Head of caudate nucleus (tissue), 42 donors: ENCODE measurements at regions not wholly inside any gene's neighbourhood (a gene's known extent, or its start where the extent isn't known, plus 50 kb on each side); places are given as distances from the start of the nearest gene placed in this dataset.
"Not testable (repeated sequence)": the region's sequence is repeated elsewhere in the genome, so short reads cannot be mapped to it uniquely, and the experiment has no call there.

Experiments
- DNase-seq, 42 donors: peaks; one replicate each; pipeline versions ENCODE4 v3.0.0 to v3.0.0-alpha.2; 2020 to 2021; ENCODE audit warnings: mixed read lengths in 7 of 42
- intact Hi-C: fragments of 100-400 bp; cut with DNase I; formaldehyde crosslinking; loops from one replicate; pipeline ENCODE4 v1.15.0; 2022

DNA sequence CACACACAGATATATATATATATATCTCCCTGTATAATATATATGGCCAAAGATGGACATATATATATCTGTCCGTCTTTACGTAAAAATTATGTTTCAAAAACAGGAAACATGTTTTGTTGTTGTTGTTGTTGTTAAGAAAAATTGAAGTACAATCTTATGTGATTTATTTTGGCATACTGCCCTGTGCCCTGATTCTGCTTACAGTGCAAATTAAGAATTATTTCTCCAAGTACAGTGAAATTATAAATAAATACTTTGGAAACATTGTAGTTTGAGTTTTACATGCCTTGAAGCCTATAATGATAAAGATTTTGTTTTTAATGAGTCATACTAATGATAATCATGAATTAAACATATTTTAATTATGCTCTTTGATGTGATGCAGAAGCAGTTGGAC is 994.9 kb downstream of the DIPK2A start:
- intact Hi-C loops: no loop called here
- no peak for DNase-seq

DNA sequence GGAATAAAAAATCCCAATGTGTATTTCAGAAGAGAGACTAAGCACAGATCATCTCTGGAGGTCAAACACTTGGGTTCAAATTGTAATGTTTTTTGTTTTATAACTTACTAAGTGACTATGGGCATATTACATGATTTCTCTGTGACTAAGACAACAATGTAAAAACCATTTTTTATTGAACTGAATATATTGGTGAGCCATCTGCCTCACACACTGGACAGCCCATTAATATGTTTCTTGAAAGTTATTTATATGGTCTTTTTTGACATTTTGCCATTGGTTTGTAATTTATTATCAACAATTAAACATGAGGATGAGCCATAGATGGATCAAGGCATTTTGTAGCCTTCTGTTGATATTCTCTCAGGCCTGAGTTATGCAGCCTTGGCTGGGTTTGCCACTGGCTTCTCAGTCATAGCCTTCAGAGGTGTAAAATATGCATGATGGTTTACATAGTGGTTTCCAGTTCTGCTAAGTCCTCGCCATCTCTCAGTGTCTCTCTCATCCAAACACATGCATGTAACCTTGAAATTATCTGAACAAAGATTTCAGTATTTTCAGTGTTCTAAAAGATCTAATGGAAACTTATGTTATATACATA is 997.2 kb downstream of the DIPK2A start:
- DNase-seq: no peak
- intact Hi-C loops: no loop called here

DNA sequence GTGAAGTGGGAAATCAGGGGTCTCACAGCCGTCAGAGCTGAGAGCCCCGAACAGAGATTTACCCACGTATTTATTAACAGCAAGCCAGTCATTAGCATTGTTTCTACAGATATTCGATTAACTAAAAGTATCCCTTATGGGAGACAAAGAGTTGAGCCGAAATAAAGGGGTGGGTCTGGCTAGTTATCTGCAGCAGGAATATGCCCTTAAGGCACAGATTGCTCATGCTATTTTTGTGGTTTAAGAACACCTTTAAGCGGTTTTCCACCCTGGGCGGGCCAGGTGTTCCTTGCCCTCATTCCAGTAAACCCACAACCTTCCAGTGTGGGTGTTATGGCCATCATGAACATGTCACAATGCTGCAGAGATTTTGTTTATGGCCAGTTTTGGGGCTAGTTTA is 1012.9 kb downstream of the DIPK2A start:
- DNase-seq, intact Hi-C loops: not testable (repeated sequence)

DNA sequence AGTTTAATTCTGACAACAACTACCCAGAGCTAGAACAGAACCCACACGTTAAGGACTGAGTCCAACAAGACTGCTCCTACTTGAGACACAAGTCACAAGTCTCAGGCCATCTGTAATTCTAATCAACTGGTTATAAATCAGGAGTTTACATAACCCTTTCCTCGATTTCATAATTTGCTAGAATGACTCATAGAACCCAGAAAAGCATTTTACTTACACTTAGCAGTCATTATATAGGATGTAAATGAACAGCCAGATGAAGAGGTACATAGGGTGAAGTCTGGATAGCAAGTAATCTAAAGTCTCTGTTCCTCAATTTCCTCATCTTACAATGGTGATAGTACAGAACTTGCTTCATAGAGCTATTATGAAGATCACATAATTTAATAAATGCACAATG is 1018.2 kb downstream of the DIPK2A start:
- no peak for DNase-seq
- intact Hi-C loops: no loop called here

DNA sequence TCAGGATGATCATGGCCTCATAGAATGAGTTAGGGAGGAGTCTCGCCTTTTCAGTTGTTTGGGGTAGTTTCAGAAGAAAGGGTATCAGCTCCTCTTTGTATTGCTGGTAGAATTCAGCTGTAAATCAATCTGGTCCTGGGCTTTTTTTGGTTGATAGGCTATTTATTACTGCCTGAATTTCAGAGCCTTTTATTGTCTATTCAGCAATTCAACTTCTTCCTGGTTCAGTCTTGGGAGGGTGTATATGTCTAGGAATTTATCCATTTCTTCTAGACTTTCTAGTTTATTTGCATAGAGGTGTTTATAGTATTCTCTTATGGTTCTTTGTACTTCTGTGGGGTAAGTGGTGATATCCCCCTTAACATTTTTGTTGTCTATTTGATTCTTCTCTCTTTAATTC is 1024.2 kb downstream of the DIPK2A start:
- DNase-seq: no peak
- intact Hi-C loops: no loop called here

DNA sequence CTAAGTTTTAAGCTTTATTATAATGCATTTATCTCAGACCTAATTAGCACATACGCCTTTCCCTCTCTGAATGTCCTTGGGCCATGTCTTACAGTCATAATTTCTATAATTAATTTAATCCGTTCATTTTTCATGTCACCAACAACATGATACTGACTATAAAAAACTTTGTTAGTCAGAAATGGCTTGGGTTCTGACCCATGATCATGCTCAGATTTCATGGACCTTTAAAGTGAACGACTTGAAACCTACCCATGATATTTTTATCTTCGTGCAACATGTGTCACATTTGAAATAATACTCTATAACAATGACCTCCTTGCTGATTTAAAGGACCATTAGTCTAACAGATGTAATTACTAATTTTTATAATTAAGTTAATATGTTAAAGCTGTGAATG is 1033.8 kb downstream of the DIPK2A start:
- intact Hi-C loops: no loop called here
- DNase-seq: no peak

DNA sequence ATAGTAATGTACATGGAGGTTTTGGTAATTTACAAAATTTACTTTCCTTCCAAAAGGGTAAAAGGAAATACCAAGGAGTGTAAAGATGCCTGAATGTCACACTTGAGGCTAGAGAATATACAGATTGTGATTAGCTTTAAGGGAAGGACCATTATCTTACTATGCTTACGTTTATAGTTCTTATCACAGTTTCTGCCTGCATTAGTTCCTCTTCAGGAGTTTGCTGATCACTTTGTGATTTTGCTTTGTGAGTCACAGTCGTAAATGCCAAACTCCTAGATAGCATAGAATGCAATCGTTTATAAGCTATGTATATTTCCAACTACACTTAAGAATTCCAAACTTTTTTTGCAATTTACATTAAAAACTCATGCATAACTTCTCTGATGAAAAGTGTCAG is 1034.6 kb downstream of the DIPK2A start:
- intact Hi-C loops: no loop called here
- DNase-seq: no peak

DNA sequence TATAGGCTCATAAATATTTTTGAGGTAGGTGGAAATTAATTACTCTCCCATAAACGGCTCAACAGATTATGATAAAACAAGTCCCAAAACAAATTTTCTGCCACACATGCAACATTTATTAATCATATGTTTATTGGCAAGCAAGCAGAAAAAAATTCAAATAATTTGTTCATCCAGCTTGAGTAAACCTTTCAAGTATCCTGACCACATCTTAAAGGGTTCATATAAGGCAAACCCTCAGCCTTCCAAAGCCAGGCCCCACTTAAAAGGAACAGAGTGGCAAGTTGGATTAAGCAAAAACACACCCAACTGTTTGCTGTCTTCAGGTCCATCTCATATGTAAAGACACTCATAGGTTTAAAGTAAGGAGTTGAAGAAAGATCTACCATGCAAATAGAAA is 1042.3 kb downstream of the DIPK2A start:
- no peak for DNase-seq
- intact Hi-C loops: no loop called here

DNA sequence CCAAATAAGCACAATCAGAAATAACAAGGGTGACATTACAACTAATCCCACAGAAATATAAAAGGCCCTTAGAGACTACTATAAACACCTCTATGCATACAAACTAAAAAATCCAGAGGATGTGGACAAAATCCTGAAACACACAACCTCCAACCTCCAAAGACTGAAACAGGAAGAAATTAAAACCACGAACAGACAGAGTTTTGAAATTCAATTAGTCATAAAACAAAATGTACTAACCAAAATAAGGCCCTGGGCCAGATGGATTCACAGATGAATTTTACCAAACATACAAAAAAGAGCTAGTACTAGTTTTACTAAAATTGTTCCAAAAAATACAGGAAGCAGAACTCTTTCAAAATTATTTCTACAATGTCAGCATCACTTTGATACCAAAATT is 1043.6 kb downstream of the DIPK2A start:
- DNase-seq: no peak
- intact Hi-C loops: no loop called here

DNA sequence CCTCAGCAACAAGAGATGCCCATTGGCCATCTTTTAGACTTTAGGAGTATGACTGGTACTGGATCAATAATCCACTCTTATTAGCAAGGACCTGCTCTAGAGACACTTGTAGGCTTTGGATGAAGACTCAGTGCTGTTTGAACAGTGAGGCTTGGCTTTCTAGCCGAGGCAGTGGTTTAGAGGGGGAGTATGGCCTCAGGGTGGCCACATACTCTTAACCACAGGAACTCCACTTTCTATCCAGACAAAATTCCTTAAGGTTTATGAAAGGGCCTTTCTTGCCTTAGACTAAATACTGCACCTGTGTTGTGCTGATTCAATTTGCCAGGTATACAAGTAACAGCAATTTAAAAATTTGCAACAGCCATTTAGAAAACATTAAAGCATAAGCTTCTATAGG is 1046.3 kb downstream of the DIPK2A start:
- intact Hi-C loops: no loop called here
- DNase-seq: no peak

DNA sequence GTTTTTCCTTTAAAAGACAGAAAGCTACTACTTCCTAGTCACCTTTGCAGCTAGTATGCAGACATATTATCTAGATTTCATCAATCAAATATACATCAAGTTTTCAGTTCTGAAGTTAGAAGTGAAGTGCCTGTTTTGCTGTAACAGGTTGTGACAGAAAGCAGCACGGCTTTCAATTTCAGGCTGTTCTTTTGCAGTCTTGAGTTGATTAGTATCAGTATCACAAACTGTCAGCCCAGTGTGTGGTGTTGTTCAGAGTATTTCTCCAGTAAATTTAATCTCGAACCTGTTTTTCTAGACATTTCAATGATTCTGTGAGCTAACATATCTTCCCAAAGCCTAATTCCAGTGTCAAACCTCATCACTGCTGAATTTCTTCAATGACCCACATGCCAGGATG is 1050.8 kb downstream of the DIPK2A start:
- no peak for DNase-seq
- intact Hi-C loops: no loop called here

DNA sequence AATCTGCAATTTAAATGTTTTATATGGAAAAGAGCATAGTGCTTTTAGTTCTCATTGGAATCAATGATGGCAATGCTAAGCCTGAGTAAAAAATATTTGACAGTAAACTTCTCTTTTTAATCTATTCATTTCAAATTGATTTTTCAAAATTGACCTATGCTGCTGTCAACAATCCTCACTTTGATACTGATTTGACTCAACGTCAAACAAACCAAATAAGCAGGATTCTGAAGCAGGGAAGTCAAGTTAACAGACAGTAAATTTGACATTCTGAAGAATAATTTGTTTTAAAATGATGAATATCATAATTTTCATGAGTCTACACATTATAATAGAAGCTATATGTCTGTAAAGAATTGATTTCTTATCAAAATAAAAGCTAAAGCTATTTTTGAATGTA is 1053.1 kb downstream of the DIPK2A start:
- intact Hi-C loops: no loop called here
- no peak for DNase-seq

DNA sequence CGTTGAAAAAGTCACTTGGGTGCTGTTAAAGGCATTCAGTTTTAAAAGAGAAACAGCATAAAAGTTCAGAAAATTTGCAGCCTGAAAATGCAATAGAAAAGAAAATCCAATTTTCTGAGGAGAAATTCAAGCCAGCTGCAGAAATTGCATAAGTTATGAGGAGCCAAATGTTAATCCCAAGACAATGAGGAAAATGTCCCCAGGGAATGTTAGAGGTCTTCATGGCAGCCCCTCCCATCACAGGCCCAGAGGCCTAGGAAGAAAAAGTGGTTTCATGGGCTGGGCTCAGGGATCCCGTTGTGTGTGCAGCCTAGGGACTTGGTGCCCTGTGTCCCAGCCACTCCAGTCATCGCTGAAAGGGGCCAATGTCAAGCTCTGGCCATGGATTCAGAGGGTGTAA is 1055.6 kb downstream of the DIPK2A start:
- intact Hi-C loops, DNase-seq: not testable (repeated sequence)

DNA sequence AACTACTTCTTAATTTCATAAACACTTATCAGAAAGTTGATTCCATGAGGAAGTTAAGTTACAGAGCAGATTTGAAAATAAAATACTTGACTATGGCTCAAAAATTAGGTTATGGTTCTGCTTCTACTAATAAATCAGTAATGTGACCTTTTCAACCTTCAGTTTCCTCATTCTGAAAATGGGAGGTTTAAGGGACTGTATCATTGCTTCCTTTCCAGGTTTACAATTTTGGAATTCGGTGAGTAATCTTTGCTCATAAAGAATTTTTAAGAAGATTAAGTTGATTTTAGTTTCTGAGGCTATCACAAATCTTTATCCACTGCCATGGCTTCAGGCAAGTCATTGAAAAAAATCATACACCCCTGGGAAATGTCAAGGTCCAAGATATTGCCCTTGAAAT is 1061.2 kb downstream of the DIPK2A start:
- no peak for DNase-seq
- intact Hi-C loops: no loop called here

DNA sequence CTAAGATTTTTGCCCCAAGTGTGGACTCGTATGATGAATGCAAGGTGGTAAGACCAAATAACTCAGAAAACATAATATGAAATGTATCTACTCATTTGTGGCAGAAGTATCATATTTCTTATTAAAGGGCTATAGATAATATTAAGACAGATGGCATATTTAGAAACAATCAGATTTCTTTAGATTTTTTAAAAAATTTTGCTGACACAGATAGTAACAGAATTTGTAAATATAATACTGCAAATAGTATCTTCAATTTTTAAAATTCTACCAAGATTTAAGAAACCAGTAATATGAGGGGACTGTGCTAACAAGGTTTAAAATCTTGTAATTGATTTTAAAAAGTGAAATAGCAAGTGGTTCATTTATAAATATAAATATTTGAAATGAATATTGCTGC is 1064.1 kb downstream of the DIPK2A start:
- intact Hi-C loops: no loop called here
- no peak for DNase-seq

DNA sequence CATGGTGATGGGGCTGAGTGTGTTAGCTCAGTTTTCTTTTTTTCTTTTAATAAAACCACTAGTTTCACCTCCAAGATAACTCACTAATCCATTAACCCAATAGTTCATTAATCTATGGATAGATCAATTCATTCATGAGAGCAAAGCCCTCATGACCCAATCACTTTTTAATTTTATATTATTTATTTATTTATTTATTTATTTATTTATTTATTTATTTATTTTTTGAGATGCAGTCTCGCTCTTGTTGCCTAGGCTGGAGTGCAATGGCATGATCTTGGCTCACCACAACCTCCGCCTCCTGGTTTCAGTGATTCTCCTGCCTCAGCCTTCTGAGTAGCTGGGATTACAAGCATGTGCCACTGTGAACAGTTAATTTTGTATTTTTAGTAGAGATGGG is 1082.4 kb downstream of the DIPK2A start:
- DNase-seq, intact Hi-C loops: not testable (repeated sequence)

DNA sequence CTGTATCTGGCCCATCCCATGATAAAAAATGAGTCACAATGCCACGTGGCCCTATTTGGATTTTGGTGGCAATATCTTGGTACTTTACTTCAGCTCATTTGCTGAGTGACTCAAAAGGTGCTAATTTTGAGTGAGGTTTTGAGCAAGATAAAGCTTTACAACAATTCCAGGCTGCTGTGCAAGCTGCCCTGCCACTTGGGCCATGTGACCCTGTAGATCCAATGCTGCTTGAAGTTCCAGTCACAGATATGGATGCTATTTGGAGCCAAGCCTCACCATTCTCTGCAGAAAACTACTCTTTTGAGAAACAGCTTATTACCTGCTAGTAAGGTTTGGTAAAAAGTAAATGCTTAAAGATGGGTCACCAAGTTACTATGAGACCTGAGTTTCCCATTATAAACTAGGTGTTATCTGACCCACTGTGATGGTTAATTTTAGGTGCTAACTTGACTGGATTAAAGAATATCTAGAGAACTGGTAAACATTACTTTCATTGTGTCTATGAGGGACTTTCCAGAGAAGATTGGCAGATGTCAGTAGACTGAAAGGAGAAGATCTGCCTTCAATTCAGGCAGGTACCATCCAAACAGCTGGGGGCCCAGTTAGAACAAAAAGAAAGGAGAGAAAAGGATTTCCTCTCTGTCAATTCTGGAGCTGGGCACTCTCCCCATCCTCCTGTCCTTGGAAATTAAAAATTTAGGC is 1083.9 kb downstream of the DIPK2A start:
- DNase-seq: no peak
- intact Hi-C loops: no loop called here

DNA sequence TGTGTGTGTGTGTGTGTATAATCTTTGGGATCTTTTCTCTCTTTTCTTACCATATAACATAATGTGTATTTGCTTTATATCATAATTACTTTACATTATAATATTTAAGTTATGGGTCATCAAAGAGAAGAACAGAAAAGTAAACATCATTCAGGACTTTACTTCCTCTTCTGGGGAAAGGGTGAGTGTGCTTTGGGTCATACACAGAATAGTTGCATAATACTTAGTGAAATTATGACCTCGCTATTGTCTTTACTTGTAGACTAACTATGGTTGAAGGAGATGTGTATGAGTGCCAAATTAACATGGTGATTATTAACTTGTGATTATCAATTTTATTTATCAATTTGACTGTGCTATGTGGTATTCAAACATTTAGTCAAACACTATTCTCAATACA is 1086.9 kb downstream of the DIPK2A start:
- intact Hi-C loops: no loop called here
- no peak for DNase-seq

DNA sequence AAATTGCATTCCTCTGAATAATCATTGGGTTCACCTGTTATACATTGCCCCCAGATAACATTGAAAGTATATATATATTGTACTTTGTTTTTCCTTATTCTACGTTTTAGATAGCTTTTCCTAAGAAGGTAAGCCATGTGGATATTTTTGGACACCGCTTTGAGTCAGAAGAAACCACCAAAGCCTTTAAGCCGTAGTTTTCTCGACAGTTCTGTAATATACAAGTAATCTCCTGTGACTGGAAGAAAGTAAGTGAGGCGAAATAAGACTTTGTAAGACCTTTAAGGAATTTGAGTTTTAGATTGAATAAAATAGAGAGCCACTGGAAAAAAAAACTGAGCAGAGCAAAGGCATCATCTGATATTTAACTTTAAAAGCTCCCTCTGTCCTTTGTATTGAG is 1092.0 kb downstream of the DIPK2A start:
- intact Hi-C loops: no loop called here
- DNase-seq: no peak

DNA sequence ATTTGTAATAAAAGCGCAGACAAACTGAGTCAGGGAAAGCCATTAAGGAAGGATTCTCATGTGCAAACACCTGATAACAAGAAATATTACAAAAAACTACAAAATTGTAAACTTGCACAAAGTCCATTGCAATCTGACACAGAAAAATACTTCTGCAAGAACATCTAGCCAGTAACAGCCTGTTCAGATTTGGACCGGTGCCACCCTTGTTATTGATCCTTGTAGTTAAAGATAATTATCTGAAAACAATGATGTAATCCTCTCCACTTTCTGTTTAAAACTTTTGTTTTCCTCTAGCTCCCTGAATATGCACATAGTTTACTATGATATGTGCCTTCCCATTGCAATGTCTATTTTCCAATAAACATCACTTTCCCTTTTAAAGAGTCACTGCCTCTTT is 1090.2 kb downstream of the PLOD2 start:
- intact Hi-C loops: no loop called here
- DNase-seq: no peak

DNA sequence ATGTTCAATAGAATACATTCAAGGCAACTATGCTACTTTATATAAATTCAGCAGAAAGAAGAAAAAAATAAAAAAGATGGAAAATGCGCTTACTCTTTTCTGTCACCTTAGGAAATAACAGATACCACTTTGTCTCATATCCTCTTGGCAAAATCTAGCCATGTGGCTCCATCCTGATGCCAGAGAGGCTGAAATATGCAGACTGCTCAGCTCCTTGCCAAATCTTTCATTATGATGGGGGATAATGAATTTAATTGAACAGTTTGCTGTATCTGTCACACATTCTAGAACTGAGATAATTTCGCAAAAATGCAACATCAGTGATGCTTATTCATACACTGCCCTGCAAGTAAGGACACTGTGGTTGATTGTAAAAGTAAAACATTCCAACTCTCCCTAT is 1081.5 kb downstream of the PLOD2 start:
- DNase-seq: no peak
- intact Hi-C loops: no loop called here

DNA sequence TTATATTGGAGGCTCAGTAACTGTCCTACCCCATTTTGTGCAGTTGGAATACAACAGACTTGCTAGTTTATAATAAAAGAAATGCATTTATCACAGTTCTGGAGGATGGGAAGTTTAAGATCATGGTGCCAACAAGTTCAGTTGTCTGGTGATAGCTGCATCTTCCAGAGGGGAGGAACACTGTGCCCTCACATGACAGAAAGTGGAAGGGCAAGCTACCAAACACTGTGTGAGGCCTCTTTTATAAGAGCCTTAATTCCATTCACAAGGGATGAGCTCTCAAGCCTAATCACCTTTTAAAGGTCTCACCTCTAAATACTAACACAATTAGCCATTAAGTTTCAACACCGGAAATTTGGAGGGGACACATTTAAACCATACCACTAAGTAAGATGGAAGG is 1073.9 kb downstream of the PLOD2 start:
- intact Hi-C loops: no loop called here
- no peak for DNase-seq
